ENCODE measurements at regions not wholly inside any gene's neighbourhood (a gene's known extent, or its start where the extent isn't known, plus 50 kb on each side); places are given as distances from the start of the nearest gene placed in this dataset.

DNA sequence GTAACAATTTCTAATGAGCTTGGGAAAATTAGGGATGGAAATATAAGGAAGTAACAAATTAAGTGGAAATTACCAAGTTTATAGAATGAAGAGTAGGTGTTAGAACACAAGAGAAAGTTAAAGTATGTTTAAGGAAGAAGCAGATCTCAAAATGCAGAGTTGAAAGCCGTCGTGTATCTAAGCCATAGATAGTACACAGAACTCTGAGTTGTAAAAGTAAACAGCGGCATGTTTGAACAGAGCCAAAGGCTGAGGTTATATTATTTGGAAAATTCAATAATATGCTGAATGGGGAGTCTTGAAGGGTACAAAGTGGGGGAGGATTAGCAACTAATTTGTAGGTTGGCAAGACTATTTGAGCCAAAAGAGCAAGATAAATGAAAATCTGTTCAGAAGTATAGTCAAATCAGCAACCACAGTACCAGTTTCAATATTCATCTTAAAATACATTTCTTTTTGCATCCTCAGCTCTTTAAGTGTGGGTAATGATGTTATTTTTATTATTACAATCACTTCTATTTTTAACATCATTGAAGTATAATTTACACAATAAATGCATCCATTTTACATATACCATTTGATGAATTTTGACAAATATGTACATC is 594.8 kb upstream of the ANO3 start:
- DNase-seq (ENCODE audit: insufficient read length) (no peak), FAIRE-seq (no peak)
- no peak for TF ChIP-seq TAF1 (IDR thresholded peaks at IDR 0.05; ENCODE audit: borderline replicate concordance, low read depth, low read length)
- TF ChIP-seq POLR2AphosphoS5 (IDR thresholded peaks at IDR 0.05; ENCODE audit: low read depth, low read length): no peak
- TF ChIP-seq POLR2A (IDR thresholded peaks at IDR 0.05; ENCODE audit: low read depth, low read length): no peak

DNA sequence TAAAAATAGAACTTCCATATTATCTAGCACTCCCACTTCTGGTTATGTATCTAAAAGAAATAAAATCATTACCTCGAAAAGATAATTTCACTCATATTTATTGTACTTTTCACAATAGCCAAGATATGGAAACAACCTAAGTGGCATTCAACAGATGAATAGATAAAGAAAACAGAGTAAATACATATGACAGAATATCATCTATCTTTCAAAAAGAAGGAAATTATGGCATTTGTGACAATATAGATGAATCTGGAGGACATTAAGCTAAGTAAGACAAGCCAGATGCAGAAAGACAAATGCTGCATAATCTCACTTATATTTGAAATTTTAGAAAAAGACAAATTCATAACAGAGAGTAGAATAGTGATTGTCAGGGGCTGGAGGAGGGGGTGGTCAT is 590.0 kb upstream of the ANO3 start:
- FAIRE-seq (no peak), DNase-seq (ENCODE audit: insufficient read length) (no peak)
- no peak for TF ChIP-seq POLR2AphosphoS5 (IDR thresholded peaks at IDR 0.05; ENCODE audit: low read depth, low read length)
- TF ChIP-seq POLR2A (IDR thresholded peaks at IDR 0.05; ENCODE audit: low read depth, low read length): no peak
- no peak for TF ChIP-seq TAF1 (IDR thresholded peaks at IDR 0.05; ENCODE audit: borderline replicate concordance, low read depth, low read length)

DNA sequence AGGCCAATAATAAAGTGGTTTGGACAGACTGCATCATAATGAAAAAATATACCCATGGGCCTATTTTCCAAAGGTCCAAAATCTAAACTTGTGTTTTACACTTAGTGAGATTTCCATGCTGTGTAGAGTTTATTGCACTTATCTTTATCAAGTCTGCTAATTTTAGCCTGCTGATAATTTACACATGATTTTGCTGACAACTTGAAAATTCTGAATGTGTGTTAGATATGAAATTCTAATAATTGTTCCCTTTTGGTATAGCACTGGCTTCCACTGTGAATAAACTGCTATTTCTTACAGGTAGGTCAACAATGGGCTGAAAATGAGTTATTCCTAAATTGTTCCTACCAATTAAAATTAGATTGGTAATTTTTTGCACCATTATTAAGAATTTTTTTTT is 589.1 kb upstream of the ANO3 start:
- no peak for DNase-seq (ENCODE audit: insufficient read length)
- TF ChIP-seq POLR2A (IDR thresholded peaks at IDR 0.05; ENCODE audit: low read depth, low read length) (no peak), TAF1 (IDR thresholded peaks at IDR 0.05; ENCODE audit: borderline replicate concordance, low read depth, low read length) (no peak), POLR2AphosphoS5 (IDR thresholded peaks at IDR 0.05; ENCODE audit: low read depth, low read length) (no peak)
- FAIRE-seq: no peak

DNA sequence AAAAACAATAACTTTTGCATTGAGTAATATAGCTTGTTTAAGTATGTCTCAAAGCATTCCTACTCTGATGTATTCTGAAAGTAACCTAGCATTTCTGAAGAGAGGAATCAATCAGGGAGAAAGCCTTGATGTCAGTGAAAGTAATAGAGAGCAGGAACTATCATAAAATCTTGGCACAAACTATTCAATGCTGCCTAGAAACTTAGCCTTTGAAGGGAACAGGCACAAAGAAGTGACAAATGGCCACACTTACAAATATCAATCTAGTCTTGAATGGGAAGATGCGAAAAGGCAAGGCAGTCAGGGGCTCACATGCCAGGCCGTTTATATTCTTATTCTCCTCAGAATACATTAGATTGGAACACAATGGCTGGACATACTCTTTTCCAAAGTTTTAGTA is 576.5 kb upstream of the ANO3 start:
- DNase-seq (ENCODE audit: insufficient read length) (no peak), FAIRE-seq (no peak)
- TF ChIP-seq POLR2A (IDR thresholded peaks at IDR 0.05; ENCODE audit: low read depth, low read length) (no peak), POLR2AphosphoS5 (IDR thresholded peaks at IDR 0.05; ENCODE audit: low read depth, low read length) (no peak), TAF1 (IDR thresholded peaks at IDR 0.05; ENCODE audit: borderline replicate concordance, low read depth, low read length) (no peak)

DNA sequence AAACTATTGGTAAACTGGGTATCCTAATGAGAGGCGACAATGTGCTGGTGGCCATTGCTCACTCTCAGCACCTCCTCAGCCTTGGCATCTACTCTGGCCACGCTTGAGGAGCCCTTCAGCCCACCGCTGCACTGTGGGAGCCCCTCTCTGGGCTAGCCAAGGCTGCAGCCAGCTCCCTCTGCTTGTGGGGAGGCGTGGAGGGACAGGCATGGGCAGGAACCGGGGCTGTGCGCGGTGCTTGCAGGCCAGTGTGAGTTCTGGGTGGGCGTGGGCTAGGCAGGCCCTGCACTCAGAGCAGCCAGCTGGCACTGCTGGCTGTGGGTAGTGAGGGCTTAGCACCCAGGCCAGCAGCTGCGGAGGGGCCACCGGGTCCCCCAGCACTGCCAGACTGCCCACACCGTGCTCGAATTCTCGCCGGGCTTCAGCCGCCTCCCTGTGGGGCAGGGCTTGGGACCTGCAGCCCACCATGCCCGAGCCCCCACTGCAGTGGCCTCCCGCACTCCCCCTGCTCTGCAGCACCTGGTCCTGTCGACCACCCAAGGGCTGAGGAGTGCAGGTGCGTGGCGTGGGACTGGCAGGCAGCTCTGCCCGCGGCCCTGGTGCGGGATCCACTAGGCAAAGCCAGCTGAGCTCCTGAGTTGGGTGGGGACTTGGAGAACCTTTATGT is 575.9 kb upstream of the ANO3 start:
- no peak for TF ChIP-seq POLR2A (IDR thresholded peaks at IDR 0.05; ENCODE audit: low read depth, low read length)
- no peak for TF ChIP-seq POLR2AphosphoS5 (IDR thresholded peaks at IDR 0.05; ENCODE audit: low read depth, low read length)
- no peak for TF ChIP-seq TAF1 (IDR thresholded peaks at IDR 0.05; ENCODE audit: borderline replicate concordance, low read depth, low read length)
- no peak for FAIRE-seq
- no peak for DNase-seq (ENCODE audit: insufficient read length)

DNA sequence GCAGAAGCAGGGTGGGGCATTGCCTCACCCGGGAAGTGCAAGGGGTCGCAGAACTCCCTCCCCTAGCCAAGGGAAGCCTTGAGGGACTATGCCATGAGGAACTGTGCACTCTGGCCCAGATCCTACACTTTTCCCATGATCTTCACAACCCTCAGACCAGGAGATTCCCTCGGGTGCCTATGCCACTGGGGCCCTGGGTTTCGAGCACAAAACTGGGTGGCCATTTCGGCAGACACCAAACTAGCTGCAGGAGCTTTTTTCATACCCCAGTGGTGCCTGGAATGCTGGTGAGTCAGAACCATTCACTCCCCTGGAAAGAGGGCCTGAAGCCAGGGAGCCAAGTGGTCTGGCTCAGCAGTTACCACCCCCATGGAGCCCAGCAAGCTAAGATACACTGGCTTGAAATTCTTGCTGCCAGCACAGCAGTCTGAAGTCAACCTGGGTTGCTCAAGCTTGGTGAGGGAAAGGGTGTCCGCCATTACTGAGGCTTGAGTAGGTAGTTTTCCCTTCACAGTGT is 573.7 kb upstream of the ANO3 start:
- FAIRE-seq (no peak), DNase-seq (ENCODE audit: insufficient read length) (no peak)
- TF ChIP-seq POLR2A (IDR thresholded peaks at IDR 0.05; ENCODE audit: low read depth, low read length): no peak
- no peak for TF ChIP-seq TAF1 (IDR thresholded peaks at IDR 0.05; ENCODE audit: borderline replicate concordance, low read depth, low read length)

DNA sequence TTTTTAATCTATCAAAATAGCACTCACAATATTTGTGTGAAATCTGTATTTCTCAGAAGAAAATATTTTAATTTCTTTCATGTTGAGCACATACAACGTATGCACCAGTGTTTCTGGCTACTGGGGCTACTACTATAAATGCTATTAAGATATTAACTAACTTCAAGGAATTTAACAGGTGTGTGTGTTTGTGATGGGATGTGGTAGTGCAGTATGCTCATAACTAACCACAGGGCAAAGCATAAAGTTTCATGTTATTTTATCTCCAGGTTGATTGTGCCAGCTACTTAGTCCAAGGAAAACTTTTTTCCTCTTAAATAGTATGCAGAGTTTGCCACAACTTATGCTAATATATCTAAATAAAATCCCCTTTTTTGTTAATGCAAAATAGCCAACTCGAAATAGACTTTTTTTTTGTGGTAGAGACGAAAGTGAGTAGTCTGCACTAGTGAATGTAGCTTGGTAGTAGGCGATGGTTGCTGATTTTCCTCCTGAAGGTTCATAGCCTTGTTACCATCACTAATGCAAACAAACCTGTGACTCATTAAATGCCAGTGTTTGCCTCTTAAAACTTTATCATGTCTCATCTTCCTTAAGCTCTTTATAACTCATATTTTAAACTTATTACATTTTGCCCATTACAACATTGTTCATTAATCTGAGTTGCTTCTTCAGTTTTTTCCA is 565.5 kb upstream of the ANO3 start:
- TF ChIP-seq TAF1 (IDR thresholded peaks at IDR 0.05; ENCODE audit: borderline replicate concordance, low read depth, low read length) (no peak), POLR2AphosphoS5 (IDR thresholded peaks at IDR 0.05; ENCODE audit: low read depth, low read length) (no peak), POLR2A (IDR thresholded peaks at IDR 0.05; ENCODE audit: low read depth, low read length) (no peak)
- no peak for FAIRE-seq
- DNase-seq (ENCODE audit: insufficient read length): no peak

DNA sequence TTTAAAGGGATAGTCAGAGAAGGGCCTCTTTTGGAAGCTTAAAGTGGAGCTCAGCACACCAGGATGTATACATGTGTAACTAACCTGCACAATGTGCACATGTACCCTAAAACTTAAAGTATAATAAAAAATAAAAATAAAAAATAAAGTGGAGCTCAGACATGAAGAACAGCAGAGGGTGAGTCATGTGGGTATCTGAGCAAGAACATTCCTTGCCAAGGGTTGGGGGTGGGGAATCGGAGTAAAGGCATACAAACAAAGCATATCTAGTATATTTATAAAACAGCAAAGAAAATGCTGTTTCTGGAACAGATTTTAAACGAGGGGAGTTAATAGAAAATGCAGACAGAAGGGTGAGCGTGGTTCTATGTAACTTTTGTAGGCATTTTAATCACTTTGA is 562.6 kb upstream of the ANO3 start:
- FAIRE-seq (no peak), DNase-seq (ENCODE audit: insufficient read length) (no peak)
- TF ChIP-seq POLR2A (IDR thresholded peaks at IDR 0.05; ENCODE audit: low read depth, low read length): no peak
- TF ChIP-seq POLR2AphosphoS5 (IDR thresholded peaks at IDR 0.05; ENCODE audit: low read depth, low read length): no peak
- no peak for TF ChIP-seq TAF1 (IDR thresholded peaks at IDR 0.05; ENCODE audit: borderline replicate concordance, low read depth, low read length)

DNA sequence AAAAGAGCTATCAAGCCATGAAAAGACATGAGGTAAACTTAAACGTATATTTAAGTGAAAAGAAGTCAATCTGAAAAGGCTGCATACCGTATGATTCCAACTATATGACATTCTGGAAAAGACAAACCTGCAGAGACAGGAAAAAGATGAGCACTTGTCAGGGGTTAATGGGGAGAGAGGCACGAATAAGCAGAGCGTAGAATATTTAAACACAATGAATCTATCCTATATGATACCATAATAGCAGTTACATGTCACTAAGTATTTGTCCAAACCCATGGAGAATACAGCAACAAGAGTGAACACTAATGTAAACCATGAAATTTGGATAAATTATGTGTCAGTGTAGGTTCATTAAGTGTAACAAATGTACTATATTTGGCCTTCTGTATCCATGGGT is 560.3 kb upstream of the ANO3 start:
- FAIRE-seq (no peak), DNase-seq (ENCODE audit: insufficient read length) (no peak)
- TF ChIP-seq POLR2AphosphoS5 (IDR thresholded peaks at IDR 0.05; ENCODE audit: low read depth, low read length) (no peak), TAF1 (IDR thresholded peaks at IDR 0.05; ENCODE audit: borderline replicate concordance, low read depth, low read length) (no peak)

DNA sequence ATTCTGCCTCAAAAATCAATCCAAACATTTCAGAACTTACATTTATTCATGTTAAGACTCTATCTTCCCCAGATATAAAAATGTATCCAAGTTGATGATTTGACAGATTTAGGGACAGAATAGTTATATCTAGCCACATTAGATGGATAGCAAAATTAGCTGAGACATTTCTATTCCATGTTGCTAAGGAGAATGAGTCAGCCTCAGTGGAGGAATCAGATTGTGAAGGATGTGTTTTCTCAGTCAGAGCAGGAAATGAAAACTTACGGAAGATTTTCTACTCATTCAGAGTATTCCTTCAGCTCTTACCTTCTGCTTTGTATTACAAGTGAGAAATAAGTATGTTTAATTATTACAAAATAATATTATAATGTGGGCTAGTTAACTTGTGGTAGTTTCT is 556.3 kb upstream of the ANO3 start:
- TF ChIP-seq POLR2AphosphoS5 (IDR thresholded peaks at IDR 0.05; ENCODE audit: low read depth, low read length) (no peak), POLR2A (IDR thresholded peaks at IDR 0.05; ENCODE audit: low read depth, low read length) (no peak), TAF1 (IDR thresholded peaks at IDR 0.05; ENCODE audit: borderline replicate concordance, low read depth, low read length) (no peak)
- FAIRE-seq (no peak), DNase-seq (ENCODE audit: insufficient read length) (no peak)

DNA sequence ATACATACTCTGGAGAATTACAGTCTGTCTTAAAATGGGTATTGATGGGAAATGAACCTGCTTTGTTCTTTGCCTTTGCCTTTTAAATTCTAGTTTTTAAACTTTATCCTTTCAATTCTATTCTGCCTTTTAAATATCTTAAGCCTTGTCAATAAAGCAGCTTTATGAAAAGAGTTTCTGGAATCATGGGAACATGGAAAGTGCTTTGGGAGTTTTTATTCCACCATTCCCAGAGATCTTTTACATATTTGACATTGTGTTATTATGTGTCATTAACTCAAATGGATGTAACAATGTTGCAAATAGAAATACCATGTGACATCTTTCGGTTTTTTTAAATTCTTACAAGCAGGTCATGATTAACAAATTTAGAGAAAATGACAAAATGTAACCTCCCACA is 555.7 kb upstream of the ANO3 start:
- no peak for FAIRE-seq
- TF ChIP-seq POLR2A (IDR thresholded peaks at IDR 0.05; ENCODE audit: low read depth, low read length) (no peak), TAF1 (IDR thresholded peaks at IDR 0.05; ENCODE audit: borderline replicate concordance, low read depth, low read length) (no peak), POLR2AphosphoS5 (IDR thresholded peaks at IDR 0.05; ENCODE audit: low read depth, low read length) (no peak)
- no peak for DNase-seq (ENCODE audit: insufficient read length)

DNA sequence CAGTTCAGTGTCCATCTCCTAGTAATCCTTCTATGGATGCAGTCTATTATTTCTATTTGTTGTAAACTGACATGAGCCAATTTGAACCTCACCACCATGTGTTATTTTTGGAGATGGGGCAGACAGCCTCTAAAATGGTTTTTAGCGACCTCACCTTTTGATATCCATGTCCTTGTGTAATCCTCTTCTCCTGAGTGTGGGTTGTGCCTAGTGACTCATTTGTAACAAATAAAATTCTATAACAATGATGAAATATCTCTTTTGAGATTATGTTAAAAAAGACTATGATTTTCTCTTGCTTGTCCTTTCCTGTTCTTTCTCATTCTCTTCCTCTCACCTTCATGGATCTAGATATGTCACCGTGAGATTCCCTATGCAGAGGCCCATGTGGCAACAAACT is 554.6 kb upstream of the ANO3 start:
- TF ChIP-seq TAF1 (IDR thresholded peaks at IDR 0.05; ENCODE audit: borderline replicate concordance, low read depth, low read length) (no peak), POLR2A (IDR thresholded peaks at IDR 0.05; ENCODE audit: low read depth, low read length) (no peak), POLR2AphosphoS5 (IDR thresholded peaks at IDR 0.05; ENCODE audit: low read depth, low read length) (no peak)
- no peak for FAIRE-seq
- no peak for DNase-seq (ENCODE audit: insufficient read length)
